SIG-M5 treated with dmso at 0.1 percent for 504 hours (cell line): ENCODE measurements at regions not wholly inside any gene's neighbourhood (a gene's known extent, or its start where the extent isn't known, plus 50 kb on each side); places are given as distances from the start of the nearest gene placed in this dataset.

Experiments
- DNase-seq: peaks from one replicate; lab custom pipeline; 2025; ENCODE audit not compliant: unreplicated experiment; lab: John Stamatoyannopoulos, UW

DNA sequence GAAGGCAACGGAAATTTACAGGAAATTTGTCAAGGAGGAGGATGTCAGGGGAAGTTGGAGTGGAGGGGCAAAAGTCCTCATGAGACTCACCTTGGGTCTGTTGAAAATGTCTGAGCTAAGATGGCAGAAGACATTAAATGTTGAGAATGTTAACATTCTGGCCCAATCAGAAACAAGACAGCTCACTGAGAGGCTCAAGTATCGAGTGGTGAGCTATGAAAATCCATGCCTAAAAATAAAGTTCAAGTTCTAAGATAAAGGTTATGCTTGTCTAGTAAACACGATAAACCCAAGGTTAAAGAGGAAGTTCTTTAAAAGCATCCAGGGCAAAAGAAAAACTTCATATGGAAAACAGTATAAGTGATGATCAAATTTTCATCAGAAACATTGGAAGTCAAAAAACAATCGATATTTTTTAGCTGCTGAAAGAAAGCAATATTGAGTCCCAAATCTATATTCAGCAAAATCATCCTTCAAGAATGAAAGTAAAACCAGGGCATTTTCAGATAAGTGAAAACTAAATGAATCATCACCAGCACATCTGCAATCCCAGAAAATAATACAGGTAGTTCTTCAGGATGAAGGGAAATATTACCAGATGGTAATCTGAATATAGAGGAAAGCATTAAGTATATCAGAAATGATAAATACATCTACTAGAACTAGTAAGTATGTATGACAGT is 462.4 kb downstream of the TLL1 start:
- no peak for DNase-seq

- no peak for DNase-seq
Observed at GRCh38 chr4:166341992-166342391, 469.0 kb downstream of the TLL1 start.

- no peak for DNase-seq
Observed at GRCh38 chr4:166363198-166363597, 490.2 kb downstream of the TLL1 start.

DNA sequence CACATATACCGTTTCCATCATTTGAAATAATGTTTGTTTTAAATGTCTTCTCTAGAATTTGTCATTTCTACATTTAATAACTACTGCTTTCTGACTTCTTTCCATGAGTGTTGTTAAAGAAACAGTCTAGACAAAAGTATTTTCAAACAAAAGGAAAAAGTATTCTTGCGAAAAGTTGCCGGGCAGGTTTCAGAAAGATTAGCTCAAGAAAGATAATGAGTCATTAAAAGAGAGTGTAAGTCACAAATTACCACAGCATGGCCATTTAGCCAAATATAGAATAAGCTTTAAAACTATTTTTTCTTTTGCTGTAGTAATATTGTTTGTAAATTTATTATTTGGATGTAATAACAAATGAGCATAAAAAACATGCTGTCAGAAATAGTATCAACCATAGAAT is 493.0 kb downstream of the TLL1 start:
- no peak for DNase-seq

GRCh38 chr4:166377578-166377977 is 504.5 kb downstream of the TLL1 start:
- no peak for DNase-seq

GRCh38 chr4:166386491-166387360 is 513.7 kb downstream of the TLL1 start:
- DNase-seq = no peak

- no peak for DNase-seq
Observed at GRCh38 chr4:166391501-166391900, 518.5 kb downstream of the TLL1 start.

- no peak for DNase-seq
Observed at GRCh38 chr4:166399021-166399420, 526.0 kb downstream of the TLL1 start.

GRCh38 chr4:166400270-166400894 is 527.3 kb downstream of the TLL1 start:
- DNase-seq = no peak

GRCh38 chr4:166413356-166413755 is 540.3 kb downstream of the TLL1 start:
- DNase-seq = no peak

DNA sequence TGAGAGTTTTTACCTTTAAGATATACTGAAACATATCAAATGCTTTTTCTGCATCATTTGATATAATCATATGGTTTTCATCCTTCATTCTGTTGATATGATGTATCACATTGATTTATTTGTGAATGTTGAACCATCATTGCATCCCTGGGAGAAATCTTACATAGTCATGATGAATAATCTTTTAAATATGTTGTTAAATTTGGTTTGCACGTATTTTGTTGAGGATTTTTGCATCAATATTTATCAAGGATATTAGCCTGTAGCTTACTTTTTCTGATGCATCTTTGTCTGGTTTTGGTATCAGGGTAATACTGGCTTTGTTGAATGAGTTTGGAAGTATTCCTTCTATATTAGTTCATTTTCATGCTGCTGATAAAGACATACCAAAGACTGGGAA is 541.4 kb downstream of the TLL1 start:
- no peak for DNase-seq

- DNase-seq = no peak
Observed at GRCh38 chr4:166415749-166416148, 542.7 kb downstream of the TLL1 start.

GRCh38 chr4:166421556-166422156 is 548.6 kb downstream of the TLL1 start:
- no peak for DNase-seq

- DNase-seq = no peak
Observed at GRCh38 chr4:166422475-166422874, 549.4 kb downstream of the TLL1 start.

DNA sequence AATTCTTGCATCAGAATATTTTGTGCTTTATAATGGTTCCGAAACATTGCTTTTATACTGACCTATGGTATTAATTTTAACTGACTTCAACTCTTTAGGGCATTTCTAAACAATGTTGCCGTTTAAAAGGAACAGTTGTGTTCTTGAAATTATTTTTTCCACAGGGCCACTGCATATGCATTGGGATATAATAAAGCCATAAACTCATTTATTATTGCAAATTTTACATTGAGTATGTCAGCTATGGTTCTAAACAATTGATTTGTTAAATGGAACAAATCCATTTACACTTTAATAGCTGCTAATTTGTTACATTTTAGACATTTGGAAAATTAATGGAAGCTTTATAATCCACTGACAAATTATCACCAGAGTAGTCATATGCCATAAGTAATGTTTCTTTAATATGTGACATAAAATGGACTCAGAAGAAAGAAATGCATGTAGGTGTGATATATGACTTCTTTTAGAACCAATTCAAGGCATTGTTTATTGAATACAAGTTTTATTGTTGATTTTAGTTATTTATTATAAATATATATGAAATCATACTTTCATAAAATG is 553.3 kb downstream of the TLL1 start:
- no peak for DNase-seq

- no peak for DNase-seq
Observed at GRCh38 chr4:166432125-166432524, 559.1 kb downstream of the TLL1 start.

DNA sequence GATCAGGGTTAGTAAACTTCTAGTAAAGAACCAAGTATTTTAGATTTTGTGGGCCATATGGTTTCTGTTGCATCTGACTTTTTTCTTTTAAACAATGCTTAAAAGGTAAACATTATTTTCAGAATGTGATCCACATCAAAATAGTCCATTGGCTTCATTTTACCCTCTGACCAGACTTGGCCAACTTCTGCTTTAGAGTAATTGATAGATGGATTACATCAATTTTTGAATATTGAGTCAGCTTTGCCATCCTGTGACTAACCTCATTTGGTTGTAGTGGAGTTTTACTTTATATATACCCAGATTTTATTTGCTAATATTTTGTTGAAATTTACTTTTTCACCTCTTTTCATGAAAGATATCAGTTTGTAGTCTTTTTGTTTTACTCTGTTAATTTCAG is 559.8 kb downstream of the TLL1 start:
- DNase-seq = no peak

GRCh38 chr4:166435449-166435848 is 562.4 kb downstream of the TLL1 start:
- no peak for DNase-seq

DNA sequence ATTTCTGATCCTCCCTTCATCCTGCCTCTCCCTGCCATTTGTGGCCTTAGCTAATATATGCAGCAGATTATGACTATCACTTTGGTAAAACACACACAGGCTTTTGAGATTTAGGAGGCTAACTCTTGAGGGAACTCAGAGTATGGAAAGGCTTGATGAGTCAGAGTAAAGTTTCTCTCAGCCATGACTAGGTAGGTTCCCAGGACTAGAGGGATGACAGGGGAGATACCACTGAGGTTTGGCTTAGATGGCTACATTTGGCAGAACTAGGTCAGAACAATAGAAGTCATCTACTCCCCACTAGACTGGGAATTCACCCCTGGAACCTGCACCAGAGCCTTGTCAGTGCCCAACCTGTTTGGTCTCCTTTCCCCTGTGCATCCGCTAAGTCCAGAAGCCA is 585.7 kb downstream of the TLL1 start:
- DNase-seq = no peak

- DNase-seq = no peak
Observed at GRCh38 chr4:166459621-166460020, 586.6 kb downstream of the TLL1 start.
